HEK293 (cell line): ENCODE measurements at regions not wholly inside any gene's neighbourhood (a gene's known extent, or its start where the extent isn't known, plus 50 kb on each side); places are given as distances from the start of the nearest gene placed in this dataset.

Experiments used
- CTCF ChIP-seq: fragments of 450-650 bp; formaldehyde crosslinking; IDR thresholded peaks from 2 replicates; pipeline ENCODE4 v1.5.1; 2016; ENCODE audit warnings: missing biosample characterization, missing genetic modification characterization
- REST ChIP-seq: fragments of 450-650 bp; formaldehyde crosslinking; IDR thresholded peaks from 2 replicates; pipeline ENCODE4 v1.5.1; 2016; ENCODE audit warnings: missing biosample characterization, missing genetic modification characterization
- SP2 ChIP-seq: fragments of 450-650 bp; formaldehyde crosslinking; IDR thresholded peaks from 2 replicates; pipeline ENCODE4 v1.5.1; 2016; ENCODE audit warnings: missing biosample characterization, missing genetic modification characterization
- ZNF140 ChIP-seq: fragments of 450-650 bp; formaldehyde crosslinking; IDR thresholded peaks from 2 replicates; pipeline ENCODE4 v1.5.1; 2016; ENCODE audit warnings: missing biosample characterization, missing genetic modification characterization
- ZNF274 ChIP-seq, 2 experiments: fragments of 200-500 bp in 1 of 2; fragments of 450-650 bp in 1 of 2; sonication (Bioruptor generic) in 1 of 2; formaldehyde crosslinking in 1 of 2; IDR thresholded peaks; 2 replicates each; pipeline versions ENCODE4 v1.5.1 to v1.6.1; 2014 to 2016; ENCODE audit warnings: borderline replicate concordance in 1 of 2, inconsistent platforms in 1 of 2, low read length in 1 of 2, missing biosample characterization in 1 of 2, missing genetic modification characterization in 1 of 2
- ZNF416 ChIP-seq: fragments of 450-650 bp; formaldehyde crosslinking; IDR thresholded peaks from 2 replicates; pipeline ENCODE4 v1.5.1; 2016; ENCODE audit warnings: missing biosample characterization, missing genetic modification characterization
- ZNF843 ChIP-seq: fragments of 450-650 bp; formaldehyde crosslinking; IDR thresholded peaks from 2 replicates; pipeline ENCODE4 v1.5.1; 2016; ENCODE audit warnings: missing biosample characterization, missing genetic modification characterization

DNA sequence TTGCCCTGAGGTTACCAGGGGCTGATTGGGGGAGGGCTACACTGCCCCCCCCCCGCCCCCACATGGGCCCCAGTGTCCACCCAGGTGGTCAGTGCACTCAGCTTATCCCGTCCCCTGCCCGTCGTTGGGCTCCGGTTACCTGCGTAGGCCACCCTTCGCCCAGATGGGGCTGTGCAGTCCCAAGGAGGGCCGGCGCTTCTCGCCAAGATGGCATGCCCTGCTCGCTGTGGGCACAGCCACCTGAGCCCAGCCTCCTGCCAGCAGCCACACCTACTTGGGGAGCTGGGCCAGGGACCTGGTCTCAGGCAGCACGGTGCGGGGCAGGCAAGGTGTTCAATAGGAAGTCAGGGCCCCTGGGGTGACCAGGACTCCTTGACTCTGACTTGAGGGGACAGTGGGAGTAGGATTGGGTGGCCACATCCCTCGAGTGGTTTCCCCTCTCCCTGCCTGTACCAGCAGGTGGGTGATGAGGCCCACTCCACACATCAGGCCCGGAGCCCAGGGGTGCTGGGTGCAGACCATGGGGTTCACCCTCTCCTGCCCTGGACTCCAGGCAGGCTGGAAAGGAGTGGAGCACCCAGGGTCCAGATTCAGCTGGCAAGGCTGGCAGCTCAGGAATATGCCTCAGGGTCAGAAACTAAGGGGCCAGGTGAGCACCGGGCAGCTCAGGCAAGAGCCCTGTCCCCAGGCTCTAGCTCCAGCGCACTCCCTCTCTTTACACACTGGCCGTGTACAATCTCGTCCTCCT lies 170.3 kb downstream of the GLI2 start:
- TF ChIP-seq CTCF (tag by site-specific recombination) = no peak
- TF ChIP-seq SP2 (tag by site-specific recombination) = no peak
- no peak for TF ChIP-seq ZNF416 (tag by site-specific recombination)
- no peak for TF ChIP-seq REST (tag by site-specific recombination)
- no peak for TF ChIP-seq ZNF140 (tag by site-specific recombination)
- no peak for TF ChIP-seq ZNF843
- no peak for TF ChIP-seq ZNF274 (IDR thresholded peaks at IDR 0.05; ENCODE audit: low read length)
- TF ChIP-seq ZNF274 (tag by site-specific recombination; IDR thresholded peaks at IDR 0.05; ENCODE audit: borderline replicate concordance) = no peak
